ENCODE measurements at regions not wholly inside any gene's neighbourhood (a gene's known extent, or its start where the extent isn't known, plus 50 kb on each side); places are given as distances from the start of the nearest gene placed in this dataset.

GRCh38 chrX:13479452-13479813 is 90.0 kb upstream of the EGFL6 start:
- TF ChIP-seq EZH2 (IDR thresholded peaks at IDR 0.05) (no peak), POLR2AphosphoS5 (IDR thresholded peaks at IDR 0.05; ENCODE audit: borderline replicate concordance, low read depth, low read length) (no peak)

Data from SK-N-MC (cell line).